Skeletal muscle tissue (tissue), 3 donors: ENCODE measurements at regions not wholly inside any gene's neighbourhood (a gene's known extent, or its start where the extent isn't known, plus 50 kb on each side); places are given as distances from the start of the nearest gene placed in this dataset.

Source experiments
- H3K27ac ChIP-seq: one replicate; pipeline ENCODE4 v1.7.0; 2013; ENCODE audit warnings: mild to moderate bottlenecking, low read depth, low read length, inconsistent platforms
- H3K27me3 ChIP-seq, 3 donors: one replicate each; pipeline ENCODE4 v1.7.0; 2013; ENCODE audit warnings: low read length in 3 of 3; ENCODE audit not compliant: control insufficient read depth in 3 of 3, insufficient read depth in 3 of 3
- H3K36me3 ChIP-seq, 3 donors: one replicate each; pipeline ENCODE4 v1.7.0; 2013; ENCODE audit warnings: low read length in 3 of 3; ENCODE audit not compliant: control insufficient read depth in 3 of 3, insufficient read depth in 3 of 3
- H3K4me1 ChIP-seq, 3 donors: one replicate each; pipeline ENCODE4 v1.7.0; 2013; ENCODE audit warnings: low read length in 3 of 3, mild to moderate bottlenecking in 3 of 3; ENCODE audit not compliant: control insufficient read depth in 3 of 3, insufficient read depth in 3 of 3
- H3K4me3 ChIP-seq, 3 donors: one replicate each; pipeline ENCODE4 v1.7.0; 2013; ENCODE audit warnings: low read length in 3 of 3
- H3K9ac ChIP-seq, 3 donors: one replicate each; pipeline ENCODE4 v1.7.0; 2013; ENCODE audit warnings: low read length in 3 of 3, mild to moderate bottlenecking in 3 of 3, moderate library complexity in 2 of 3, low read depth in 1 of 3
- H3K9me3 ChIP-seq, 3 donors: one replicate each; pipeline ENCODE4 v1.7.0; 2013; ENCODE audit warnings: low read length in 3 of 3; ENCODE audit not compliant: control insufficient read depth in 3 of 3
- donor health status: Osteomylitis.

DNA sequence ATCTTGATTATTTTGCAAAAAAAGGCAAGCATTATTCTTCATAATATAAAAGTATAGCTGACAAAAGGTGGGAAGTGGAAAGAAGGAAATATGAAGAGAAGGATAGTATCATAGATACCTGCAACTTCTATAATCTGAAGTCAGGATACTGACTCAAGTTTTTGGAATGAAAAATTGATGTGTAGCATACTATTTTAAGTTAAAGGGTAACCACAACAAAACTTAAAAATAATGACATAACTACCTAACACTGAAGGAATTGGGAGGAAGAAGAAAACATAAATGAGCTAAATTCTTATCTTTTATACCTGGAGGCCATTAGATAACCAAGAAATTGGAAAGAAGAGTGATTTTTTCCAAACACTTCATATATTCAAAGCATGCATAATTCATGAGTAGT, 51.8 kb upstream of the TLE1 start:
- Histone ChIP-seq H3K9me3 (no peaks in the 10 kb centered on the region), H3K36me3 (no peaks in the 10 kb centered on the region), H3K27ac (no peak overlapping the region), H3K4me3 (no peak overlapping the region), H3K9ac (no peak overlapping the region), H3K27me3 (no peaks in the 10 kb centered on the region), H3K4me1 (peaks cover 0 to 8% (median 0%) of the 10 kb centered on the region in 3 donors)

GRCh38 chr9:81748091-81748490, 58.7 kb upstream of the TLE1 start:
- H3K9ac ChIP-seq, result no peak overlapping the region
- no peak overlapping the region for H3K4me3 ChIP-seq
- no peak overlapping the region for H3K27ac ChIP-seq
- H3K9me3 ChIP-seq, result no peaks in the 10 kb centered on the region
- H3K4me1 ChIP-seq, result no peaks in the 10 kb centered on the region
- no peaks in the 10 kb centered on the region for H3K27me3 ChIP-seq
- no peaks in the 10 kb centered on the region for H3K36me3 ChIP-seq

GRCh38 chr9:81753436-81753835, 64.1 kb upstream of the TLE1 start:
- H3K27ac ChIP-seq, result no peak overlapping the region
- H3K9ac ChIP-seq, result no peak overlapping the region
- no peaks in the 10 kb centered on the region for H3K36me3 ChIP-seq
- H3K27me3 ChIP-seq, result no peaks in the 10 kb centered on the region
- H3K4me1 ChIP-seq, result no peaks in the 10 kb centered on the region
- no peaks in the 10 kb centered on the region for H3K9me3 ChIP-seq
- H3K4me3 ChIP-seq, result no peak overlapping the region

DNA sequence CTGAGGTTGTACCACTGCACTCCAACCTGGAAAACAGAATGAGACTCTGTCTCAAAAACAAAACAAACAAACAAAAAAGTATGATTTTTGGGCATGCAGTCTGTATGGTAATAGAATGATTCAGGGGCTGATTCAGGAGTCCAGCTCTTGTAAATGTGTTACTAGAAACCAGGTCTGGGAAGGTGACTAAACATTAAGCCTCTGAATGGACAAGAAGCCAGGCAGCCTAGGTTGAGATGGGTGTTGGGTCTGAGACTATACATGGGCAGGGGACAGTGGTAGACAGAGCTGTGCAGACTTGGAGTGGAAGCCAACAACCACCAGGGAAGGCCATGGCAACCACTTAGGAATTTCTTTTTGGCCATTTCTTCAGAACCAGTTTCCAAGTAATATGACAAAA, 64.9 kb upstream of the TLE1 start:
- no peaks in the 10 kb centered on the region for H3K9me3 ChIP-seq
- H3K27ac ChIP-seq, result no peak overlapping the region
- H3K4me1 ChIP-seq, result no peaks in the 10 kb centered on the region
- no peaks in the 10 kb centered on the region for H3K36me3 ChIP-seq
- no peak overlapping the region for H3K9ac ChIP-seq
- no peaks in the 10 kb centered on the region for H3K27me3 ChIP-seq
- no peak overlapping the region for H3K4me3 ChIP-seq

DNA sequence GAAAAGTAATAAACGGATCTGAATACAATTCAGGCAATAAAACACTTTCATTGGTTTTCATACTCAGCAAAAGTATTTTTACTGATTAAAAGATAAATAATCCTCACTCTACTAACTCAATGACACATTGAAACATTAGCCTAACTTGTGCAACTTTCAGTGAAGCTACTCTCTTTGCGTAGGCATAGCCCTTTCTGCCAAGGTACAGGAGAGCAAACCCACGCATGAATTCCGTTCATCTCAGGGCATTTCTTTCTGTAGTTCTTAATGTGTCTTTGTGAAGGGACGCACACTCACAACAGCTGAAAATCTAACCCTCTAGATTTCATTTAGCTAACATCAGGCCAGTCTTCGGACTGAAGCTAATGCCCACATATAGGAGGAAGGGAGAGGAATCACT, 66.4 kb upstream of the TLE1 start:
- no peak overlapping the region for H3K27ac ChIP-seq
- H3K9ac ChIP-seq, result no peak overlapping the region
- no peaks in the 10 kb centered on the region for H3K27me3 ChIP-seq
- H3K4me3 ChIP-seq, result no peak overlapping the region
- H3K9me3 ChIP-seq, result no peaks in the 10 kb centered on the region
- no peaks in the 10 kb centered on the region for H3K36me3 ChIP-seq
- no peaks in the 10 kb centered on the region for H3K4me1 ChIP-seq

DNA sequence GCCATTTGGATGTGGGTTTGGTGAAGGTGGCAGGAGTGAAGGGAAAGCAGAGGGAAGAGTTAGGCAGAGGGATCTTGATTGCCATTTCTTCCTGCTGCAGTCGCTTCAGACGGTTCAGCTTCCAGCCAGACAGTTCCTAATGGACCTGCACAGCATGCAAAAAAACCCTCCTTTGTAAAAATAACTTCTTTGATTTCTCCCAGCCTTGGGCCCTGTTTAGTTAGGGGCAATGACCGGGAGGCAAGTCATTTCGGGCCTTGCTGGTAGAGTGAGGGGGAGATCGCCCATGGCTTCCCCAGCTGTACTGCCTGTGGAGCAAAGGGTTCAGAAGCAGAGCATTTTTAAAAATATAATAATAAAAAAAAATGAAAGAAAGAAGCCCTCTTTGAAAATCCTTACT, 67.2 kb upstream of the TLE1 start:
- no peaks in the 10 kb centered on the region for H3K36me3 ChIP-seq
- H3K9ac ChIP-seq, result no peak overlapping the region
- no peak overlapping the region for H3K4me3 ChIP-seq
- no peaks in the 10 kb centered on the region for H3K9me3 ChIP-seq
- no peaks in the 10 kb centered on the region for H3K27me3 ChIP-seq
- no peaks in the 10 kb centered on the region for H3K4me1 ChIP-seq
- no peak overlapping the region for H3K27ac ChIP-seq

- no peak overlapping the region for H3K9ac ChIP-seq
- H3K9me3 ChIP-seq, result no peaks in the 10 kb centered on the region
- H3K27me3 ChIP-seq, result no peaks in the 10 kb centered on the region
- no peaks in the 10 kb centered on the region for H3K4me1 ChIP-seq
- H3K4me3 ChIP-seq, result no peak overlapping the region
- H3K27ac ChIP-seq, result no peak overlapping the region
- H3K36me3 ChIP-seq, result no peaks in the 10 kb centered on the region
Observed at GRCh38 chr9:81758123-81758797, 68.9 kb upstream of the TLE1 start.

GRCh38 chr9:81759680-81760215, 70.4 kb upstream of the TLE1 start:
- H3K27me3 ChIP-seq, result no peaks in the 10 kb centered on the region
- H3K9me3 ChIP-seq, result no peaks in the 10 kb centered on the region
- H3K4me3 ChIP-seq, result no peak overlapping the region
- H3K36me3 ChIP-seq, result no peaks in the 10 kb centered on the region
- H3K4me1 ChIP-seq, result no peaks in the 10 kb centered on the region
- no peak overlapping the region for H3K9ac ChIP-seq
- H3K27ac ChIP-seq, result no peak overlapping the region

GRCh38 chr9:81767921-81768320, 78.6 kb upstream of the TLE1 start:
- no peak overlapping the region for H3K4me3 ChIP-seq

DNA sequence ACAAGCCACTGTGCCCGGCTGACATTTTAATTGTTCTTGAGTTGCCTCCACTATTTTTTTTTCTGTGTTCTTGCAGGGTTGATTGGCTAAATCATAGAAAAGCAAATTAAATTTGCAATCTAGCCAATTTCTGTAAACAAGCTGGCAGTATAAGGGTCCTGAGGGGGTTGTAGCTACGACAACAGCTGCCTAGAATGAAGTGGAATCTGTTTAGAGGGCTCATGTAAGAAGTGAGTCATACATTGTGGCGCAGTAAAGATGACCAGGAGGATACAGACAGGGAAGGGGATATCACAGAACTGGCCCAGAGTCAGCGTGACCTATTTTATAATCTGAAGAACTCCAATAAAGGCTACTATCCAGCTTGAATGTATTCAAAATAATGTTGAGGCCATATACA, 82.2 kb upstream of the TLE1 start:
- H3K4me1 ChIP-seq, result no peaks in the 10 kb centered on the region
- H3K36me3 ChIP-seq, result no peaks in the 10 kb centered on the region
- no peaks in the 10 kb centered on the region for H3K9me3 ChIP-seq
- H3K9ac ChIP-seq, result no peak overlapping the region
- H3K4me3 ChIP-seq, result no peak overlapping the region
- no peaks in the 10 kb centered on the region for H3K27me3 ChIP-seq
- H3K27ac ChIP-seq, result no peak overlapping the region

More at GRCh38 chr9:81767921-81768320, 78.6 kb upstream of the TLE1 start:
- H3K9me3 ChIP-seq, result no peaks in the 10 kb centered on the region
- H3K27ac ChIP-seq, result no peak overlapping the region
- no peaks in the 10 kb centered on the region for H3K4me1 ChIP-seq
- no peaks in the 10 kb centered on the region for H3K27me3 ChIP-seq
- H3K36me3 ChIP-seq, result no peaks in the 10 kb centered on the region
- no peak overlapping the region for H3K9ac ChIP-seq
